HG03432 (cell line): ENCODE measurements at regions not wholly inside any gene's neighbourhood (a gene's known extent, or its start where the extent isn't known, plus 50 kb on each side); places are given as distances from the start of the nearest gene placed in this dataset.

Experiments used
- ATAC-seq: cut with Tn5 transposase; IDR thresholded peaks from one replicate; pipeline ENCODE4 v1.9.1; 2021; ENCODE audit warnings: mild to moderate bottlenecking, moderate library complexity; ENCODE audit not compliant: unreplicated experiment

- no peak for ATAC-seq
Observed at GRCh38 chr15:89421219-89421618, 75.2 kb downstream of the RHCG start.

GRCh38 chr15:89419370-89419984 is 76.9 kb downstream of the RHCG start:
- no peak for ATAC-seq

GRCh38 chr15:89417206-89417725 is 79.1 kb downstream of the RHCG start:
- ATAC-seq: no peak

- ATAC-seq: peak; percentile 74
Observed at GRCh38 chr15:89416339-89417183, 79.8 kb downstream of the RHCG start.

- ATAC-seq: no peak
Observed at GRCh38 chr15:89414571-89414970, 79.9 kb upstream of the POLG start.

- ATAC-seq: no peak
Observed at GRCh38 chr15:89413877-89414276, 79.3 kb upstream of the POLG start.

- no peak for ATAC-seq
Observed at GRCh38 chr15:89412905-89413411, 78.3 kb upstream of the POLG start.

GRCh38 chr15:89410039-89410435 is 75.4 kb upstream of the POLG start:
- no peak for ATAC-seq

GRCh38 chr15:89409184-89410038 is 74.8 kb upstream of the POLG start:
- no peak for ATAC-seq

GRCh38 chr15:89408372-89409183 is 74.0 kb upstream of the POLG start:
- ATAC-seq: no peak

GRCh38 chr15:89406940-89407607 is 72.5 kb upstream of the POLG start:
- no peak for ATAC-seq

GRCh38 chr15:89406218-89406939 is 71.8 kb upstream of the POLG start:
- ATAC-seq: no peak

- ATAC-seq: no peak
Observed at GRCh38 chr15:89405494-89405893, 70.9 kb upstream of the POLG start.

- ATAC-seq: no peak
Observed at GRCh38 chr15:89404023-89404422, 69.4 kb upstream of the POLG start.

- ATAC-seq: no peak
Observed at GRCh38 chr15:89402518-89402805, 67.8 kb upstream of the POLG start.

- ATAC-seq: no peak
Observed at GRCh38 chr15:89401631-89402517, 67.2 kb upstream of the POLG start.

GRCh38 chr15:89400782-89401545 is 66.3 kb upstream of the POLG start:
- ATAC-seq: no peak
